ENCODE measurements at regions not wholly inside any gene's neighbourhood (a gene's known extent, or its start where the extent isn't known, plus 50 kb on each side); places are given as distances from the start of the nearest gene placed in this dataset.

DNA sequence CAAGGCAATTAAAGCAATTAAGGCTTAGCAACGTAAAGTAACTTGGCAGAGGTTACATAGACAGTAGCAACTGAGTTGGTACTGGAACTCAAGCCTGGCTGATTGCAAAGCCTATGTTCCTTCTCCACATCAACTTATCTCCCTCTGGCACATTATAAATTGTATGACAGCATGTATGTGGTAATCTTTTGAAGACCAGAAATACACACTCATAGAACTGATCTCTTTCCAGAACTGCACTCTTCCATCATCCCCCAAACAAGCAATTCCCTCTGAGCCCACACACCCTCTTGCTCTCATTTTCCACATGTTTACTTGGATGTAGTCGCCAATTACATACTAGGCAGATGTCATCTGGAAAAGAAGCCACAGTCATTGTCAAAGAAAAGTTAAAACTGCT lies 502.2 kb downstream of the PLPP3 start:
- TF ChIP-seq ZNF274 (IDR thresholded peaks at IDR 0.05; ENCODE audit: low read depth, low read length): no peak
- H3K9me3 ChIP-seq (ENCODE audit: insufficient read depth, low read length): no peaks in the 10 kb centered on the region
- no peaks in the 10 kb centered on the region for H3K27me3 ChIP-seq (ENCODE audit: insufficient read depth, insufficient read length)
- no peak overlapping the region for H3K9ac ChIP-seq (ENCODE audit: insufficient read length, low read depth)
- H3K36me3 ChIP-seq (ENCODE audit: insufficient read depth, insufficient read length, low read length): no peaks in the 10 kb centered on the region
- no peaks in the 10 kb centered on the region for H3K4me1 ChIP-seq (ENCODE audit: insufficient read depth, insufficient read length)
- DNase-seq (ENCODE audit: low read depth, low spot score): no peak
- no peak overlapping the region for H3K4me3 ChIP-seq (ENCODE audit: insufficient read length, low read depth)

DNA sequence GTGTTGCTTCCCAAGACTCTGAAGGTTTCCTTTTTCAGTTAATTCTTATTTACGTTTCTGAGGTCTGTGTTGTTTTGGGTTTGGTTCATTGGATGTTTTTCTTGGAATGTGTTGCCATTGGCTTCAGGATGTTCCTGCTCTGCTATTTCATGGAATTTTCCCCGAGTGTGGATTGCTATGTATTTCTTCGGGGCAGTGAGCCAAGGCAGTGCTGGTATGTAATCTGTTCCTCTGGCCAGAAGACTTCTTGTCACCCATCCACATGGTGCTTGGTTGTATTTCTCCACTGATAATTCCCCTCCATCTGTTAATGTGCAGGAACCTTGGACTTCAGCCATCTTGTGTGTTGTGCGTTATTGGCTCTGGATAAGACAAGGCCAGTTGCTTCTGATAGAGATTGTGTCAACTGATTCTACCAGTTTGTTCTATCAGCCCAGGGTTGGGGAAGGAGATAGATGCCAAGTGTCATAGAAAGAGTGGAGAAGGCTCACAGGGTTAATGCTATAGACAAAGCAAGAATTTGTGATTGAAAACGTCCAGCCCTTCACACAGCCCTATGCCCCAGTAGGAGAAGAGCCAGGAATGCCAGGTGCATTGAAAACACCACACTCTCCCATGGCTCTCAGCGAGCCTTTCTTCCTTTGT lies 505.2 kb downstream of the PLPP3 start:
- DNase-seq (ENCODE audit: low read depth, low spot score): no peak
- no peaks in the 10 kb centered on the region for H3K27me3 ChIP-seq (ENCODE audit: insufficient read depth, insufficient read length)
- no peaks in the 10 kb centered on the region for H3K4me1 ChIP-seq (ENCODE audit: insufficient read depth, insufficient read length)
- no peaks in the 10 kb centered on the region for H3K36me3 ChIP-seq (ENCODE audit: insufficient read depth, insufficient read length, low read length)
- H3K4me3 ChIP-seq (ENCODE audit: insufficient read length, low read depth): no peak overlapping the region
- no peak overlapping the region for H3K9ac ChIP-seq (ENCODE audit: insufficient read length, low read depth)
- TF ChIP-seq YY1 (IDR thresholded peaks at IDR 0.05; ENCODE audit: insufficient read depth, insufficient read length): no peak
- TF ChIP-seq SUZ12 (IDR thresholded peaks at IDR 0.05; ENCODE audit: extremely low read depth, insufficient read depth, insufficient read length): no peak
- no peak for TF ChIP-seq ZNF274 (IDR thresholded peaks at IDR 0.05; ENCODE audit: low read depth, low read length)
- H3K9me3 ChIP-seq (ENCODE audit: insufficient read depth, low read length): no peaks in the 10 kb centered on the region

DNA sequence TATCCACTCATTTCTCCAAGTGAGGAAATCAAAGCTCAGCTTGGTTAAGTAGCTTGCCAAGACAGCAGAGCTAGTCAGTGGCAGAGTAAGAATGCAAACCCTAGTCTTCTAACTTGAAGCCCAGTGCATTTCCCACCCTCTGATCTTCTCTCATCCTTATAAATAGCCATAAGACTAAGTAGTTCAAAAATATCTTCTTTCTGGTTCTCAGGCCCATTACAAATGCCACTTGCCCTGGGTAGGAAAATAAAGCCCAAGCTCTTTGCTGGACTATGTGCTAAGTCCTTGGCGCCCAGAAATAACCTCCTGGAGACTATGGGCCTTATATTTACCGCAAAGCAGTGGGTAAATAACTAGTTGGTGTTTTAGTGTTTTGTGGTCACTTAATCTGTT lies 505.8 kb downstream of the PLPP3 start:
- no peaks in the 10 kb centered on the region for H3K4me1 ChIP-seq (ENCODE audit: insufficient read depth, insufficient read length)
- no peak for TF ChIP-seq YY1 (IDR thresholded peaks at IDR 0.05; ENCODE audit: insufficient read depth, insufficient read length)
- no peaks in the 10 kb centered on the region for H3K9me3 ChIP-seq (ENCODE audit: insufficient read depth, low read length)
- H3K9ac ChIP-seq (ENCODE audit: insufficient read length, low read depth): no peak overlapping the region
- no peaks in the 10 kb centered on the region for H3K27me3 ChIP-seq (ENCODE audit: insufficient read depth, insufficient read length)
- H3K4me3 ChIP-seq (ENCODE audit: insufficient read length, low read depth): no peak overlapping the region
- no peak for DNase-seq (ENCODE audit: low read depth, low spot score)
- H3K36me3 ChIP-seq (ENCODE audit: insufficient read depth, insufficient read length, low read length): no peaks in the 10 kb centered on the region

DNA sequence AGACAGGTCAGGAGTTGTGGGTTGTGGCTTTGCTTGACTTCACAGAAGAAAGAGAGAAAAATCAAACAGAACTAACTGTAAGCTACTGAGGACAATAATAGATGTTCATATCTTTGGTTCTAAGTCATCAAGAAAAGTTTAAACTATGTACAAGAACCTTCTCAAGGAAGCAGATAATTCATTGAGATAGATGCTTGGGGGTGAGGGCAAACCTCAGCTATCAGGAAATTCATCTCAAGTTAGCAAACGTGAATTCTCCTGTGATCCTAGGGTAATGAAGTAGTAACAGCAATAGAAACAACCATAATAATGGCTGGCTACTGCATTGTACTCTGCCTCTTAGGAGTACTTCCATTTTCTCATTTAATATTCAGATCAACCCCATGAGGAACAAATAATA lies 506.2 kb downstream of the PLPP3 start:
- Histone ChIP-seq H3K27me3 (ENCODE audit: insufficient read depth, insufficient read length) (no peaks in the 10 kb centered on the region), H3K9ac (ENCODE audit: insufficient read length, low read depth) (no peak overlapping the region), H3K36me3 (ENCODE audit: insufficient read depth, insufficient read length, low read length) (no peaks in the 10 kb centered on the region), H3K9me3 (ENCODE audit: insufficient read depth, low read length) (no peaks in the 10 kb centered on the region), H3K4me1 (ENCODE audit: insufficient read depth, insufficient read length) (no peaks in the 10 kb centered on the region), H3K4me3 (ENCODE audit: insufficient read length, low read depth) (no peak overlapping the region)
- DNase-seq (ENCODE audit: low read depth, low spot score): no peak
- TF ChIP-seq SUZ12 (IDR thresholded peaks at IDR 0.05; ENCODE audit: extremely low read depth, insufficient read depth, insufficient read length): no peak
- no peak for TF ChIP-seq ZNF274 (IDR thresholded peaks at IDR 0.05; ENCODE audit: low read depth, low read length)
- TF ChIP-seq YY1 (IDR thresholded peaks at IDR 0.05; ENCODE audit: insufficient read depth, insufficient read length): no peak

DNA sequence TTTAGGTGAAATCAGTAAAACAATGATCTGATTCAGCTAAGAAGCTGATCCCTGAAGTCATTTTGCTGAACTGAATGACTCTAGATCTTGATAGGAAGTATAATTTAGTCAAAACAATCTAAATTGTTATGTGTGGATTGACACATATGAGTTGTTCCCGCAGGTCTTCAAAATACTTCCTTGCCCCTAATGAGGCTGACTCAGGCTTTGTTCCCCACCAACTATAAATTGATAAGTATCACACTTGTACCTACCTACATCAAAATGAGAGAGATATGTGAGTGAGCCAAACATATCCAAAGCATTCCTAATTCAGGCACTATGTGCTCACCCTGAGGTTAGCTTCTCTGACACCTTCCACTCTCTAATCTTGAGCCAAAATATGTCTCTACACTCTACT lies 507.1 kb downstream of the PLPP3 start:
- H3K27me3 ChIP-seq (ENCODE audit: insufficient read depth, insufficient read length): no peaks in the 10 kb centered on the region
- no peaks in the 10 kb centered on the region for H3K36me3 ChIP-seq (ENCODE audit: insufficient read depth, insufficient read length, low read length)
- no peak overlapping the region for H3K4me3 ChIP-seq (ENCODE audit: insufficient read length, low read depth)
- H3K9ac ChIP-seq (ENCODE audit: insufficient read length, low read depth): no peak overlapping the region
- no peaks in the 10 kb centered on the region for H3K4me1 ChIP-seq (ENCODE audit: insufficient read depth, insufficient read length)
- TF ChIP-seq YY1 (IDR thresholded peaks at IDR 0.05; ENCODE audit: insufficient read depth, insufficient read length) (no peak), SUZ12 (IDR thresholded peaks at IDR 0.05; ENCODE audit: extremely low read depth, insufficient read depth, insufficient read length) (no peak), ZNF274 (IDR thresholded peaks at IDR 0.05; ENCODE audit: low read depth, low read length) (no peak)
- DNase-seq (ENCODE audit: low read depth, low spot score): no peak
- H3K9me3 ChIP-seq (ENCODE audit: insufficient read depth, low read length): no peaks in the 10 kb centered on the region

DNA sequence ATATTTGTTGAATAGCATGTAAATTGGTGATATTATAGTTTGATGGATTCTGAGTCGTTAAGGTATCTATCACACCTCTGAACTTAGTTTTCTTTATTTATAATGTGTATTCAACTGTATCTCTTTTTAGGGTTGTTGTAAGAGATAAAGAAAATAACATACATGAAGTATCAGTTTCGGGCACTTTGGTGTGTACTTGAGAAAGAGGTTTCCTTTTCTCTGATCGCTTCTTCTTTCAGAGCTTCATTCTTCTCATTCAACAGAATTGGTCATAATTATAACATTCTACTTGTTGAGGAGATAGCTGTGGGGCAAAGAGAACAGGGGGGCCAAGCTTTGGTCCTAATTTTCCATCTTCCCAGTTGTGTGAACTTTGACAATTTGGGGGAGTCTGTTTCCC lies 508.0 kb downstream of the PLPP3 start:
- H3K36me3 ChIP-seq (ENCODE audit: insufficient read depth, insufficient read length, low read length): no peaks in the 10 kb centered on the region
- TF ChIP-seq YY1 (IDR thresholded peaks at IDR 0.05; ENCODE audit: insufficient read depth, insufficient read length): no peak
- no peak for TF ChIP-seq SUZ12 (IDR thresholded peaks at IDR 0.05; ENCODE audit: extremely low read depth, insufficient read depth, insufficient read length)
- no peak for TF ChIP-seq ZNF274 (IDR thresholded peaks at IDR 0.05; ENCODE audit: low read depth, low read length)
- H3K4me1 ChIP-seq (ENCODE audit: insufficient read depth, insufficient read length): no peaks in the 10 kb centered on the region
- no peaks in the 10 kb centered on the region for H3K27me3 ChIP-seq (ENCODE audit: insufficient read depth, insufficient read length)
- no peaks in the 10 kb centered on the region for H3K9me3 ChIP-seq (ENCODE audit: insufficient read depth, low read length)
- DNase-seq (ENCODE audit: low read depth, low spot score): no peak
- no peak overlapping the region for H3K4me3 ChIP-seq (ENCODE audit: insufficient read length, low read depth)
- no peak overlapping the region for H3K9ac ChIP-seq (ENCODE audit: insufficient read length, low read depth)

DNA sequence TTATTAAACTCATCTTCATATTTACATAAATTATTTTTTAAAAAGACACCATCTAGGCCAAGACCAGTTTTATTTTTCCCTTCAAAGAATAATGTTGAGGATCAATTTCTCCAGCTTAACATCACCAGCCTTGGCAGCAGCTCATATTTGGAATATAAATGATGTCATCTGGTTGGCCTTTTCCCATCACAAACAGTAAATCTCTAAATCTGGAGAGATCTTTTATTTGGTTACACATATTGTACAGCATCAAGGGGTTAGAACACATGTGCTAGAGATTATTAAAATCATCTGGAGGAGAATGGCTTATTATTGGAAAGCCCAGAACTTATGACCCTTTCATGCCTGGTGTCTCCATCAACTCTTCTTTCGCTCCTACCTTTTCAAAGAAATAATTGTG lies 508.8 kb downstream of the PLPP3 start:
- Histone ChIP-seq H3K36me3 (ENCODE audit: insufficient read depth, insufficient read length, low read length) (no peaks in the 10 kb centered on the region), H3K4me3 (ENCODE audit: insufficient read length, low read depth) (no peak overlapping the region), H3K27me3 (ENCODE audit: insufficient read depth, insufficient read length) (no peaks in the 10 kb centered on the region), H3K4me1 (ENCODE audit: insufficient read depth, insufficient read length) (no peaks in the 10 kb centered on the region), H3K9me3 (ENCODE audit: insufficient read depth, low read length) (no peaks in the 10 kb centered on the region), H3K9ac (ENCODE audit: insufficient read length, low read depth) (no peak overlapping the region)
- TF ChIP-seq ZNF274 (IDR thresholded peaks at IDR 0.05; ENCODE audit: low read depth, low read length) (no peak), YY1 (IDR thresholded peaks at IDR 0.05; ENCODE audit: insufficient read depth, insufficient read length) (no peak), SUZ12 (IDR thresholded peaks at IDR 0.05; ENCODE audit: extremely low read depth, insufficient read depth, insufficient read length) (no peak)
- no peak for DNase-seq (ENCODE audit: low read depth, low spot score)

DNA sequence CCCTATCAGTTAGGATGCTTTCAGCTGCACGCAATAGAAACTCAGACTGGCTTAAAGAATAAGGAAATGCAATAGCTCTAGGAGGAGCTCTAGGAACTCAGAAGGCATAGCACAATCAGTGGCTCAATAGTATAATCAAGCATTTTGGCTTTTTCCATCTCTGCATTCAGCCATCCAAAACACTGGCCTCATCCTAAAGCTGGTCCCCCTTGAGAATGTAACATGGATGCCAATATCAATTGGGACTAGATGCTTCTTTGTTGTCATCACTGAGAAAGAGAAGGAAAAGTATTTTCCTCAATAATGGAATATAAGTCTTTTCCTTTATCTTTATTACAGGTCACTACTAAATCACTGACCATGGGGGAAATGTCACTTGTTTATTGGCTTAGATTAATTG lies 509.5 kb downstream of the PLPP3 start:
- H3K36me3 ChIP-seq (ENCODE audit: insufficient read depth, insufficient read length, low read length): no peaks in the 10 kb centered on the region
- no peaks in the 10 kb centered on the region for H3K4me1 ChIP-seq (ENCODE audit: insufficient read depth, insufficient read length)
- no peak overlapping the region for H3K4me3 ChIP-seq (ENCODE audit: insufficient read length, low read depth)
- H3K9ac ChIP-seq (ENCODE audit: insufficient read length, low read depth): no peak overlapping the region
- no peak for TF ChIP-seq ZNF274 (IDR thresholded peaks at IDR 0.05; ENCODE audit: low read depth, low read length)
- no peak for TF ChIP-seq SUZ12 (IDR thresholded peaks at IDR 0.05; ENCODE audit: extremely low read depth, insufficient read depth, insufficient read length)
- no peak for TF ChIP-seq YY1 (IDR thresholded peaks at IDR 0.05; ENCODE audit: insufficient read depth, insufficient read length)
- H3K9me3 ChIP-seq (ENCODE audit: insufficient read depth, low read length): no peaks in the 10 kb centered on the region
- no peaks in the 10 kb centered on the region for H3K27me3 ChIP-seq (ENCODE audit: insufficient read depth, insufficient read length)
- DNase-seq (ENCODE audit: low read depth, low spot score): no peak

Data from NT2/D1 (cell line).